ENCODE measurements at regions not wholly inside any gene's neighbourhood (a gene's known extent, or its start where the extent isn't known, plus 50 kb on each side); places are given as distances from the start of the nearest gene placed in this dataset.

DNA sequence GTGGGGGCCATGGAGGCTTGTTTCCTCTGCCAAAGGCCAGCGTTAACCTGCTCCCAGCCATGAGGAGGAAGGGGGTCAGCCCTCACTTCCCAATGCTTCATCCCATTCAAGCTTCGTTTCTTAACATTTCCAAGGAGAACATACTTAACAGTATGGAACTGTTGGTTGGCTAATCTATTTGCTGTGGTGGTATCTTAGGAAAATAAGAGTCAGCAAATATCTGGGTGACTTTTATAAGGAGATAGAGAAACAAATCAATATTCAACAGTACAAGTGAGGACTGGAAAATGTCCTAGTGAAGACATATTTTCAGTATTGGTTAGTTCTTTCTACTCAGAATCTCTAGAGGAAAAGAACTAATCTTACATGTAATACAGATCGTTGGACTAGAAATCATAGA is 223.8 kb upstream of the ARRDC4 start:
- no peak for DNase-seq (ENCODE audit: low read depth, low spot score)
- ChIA-PET CTCF (no interaction called here), POLR2A (no interaction called here)
- H3K27ac ChIP-seq (ENCODE audit: low read depth, low read length), result no peak overlapping the region
- H3K9me3 ChIP-seq (ENCODE audit: control insufficient read depth, insufficient read depth, low read length), result peaks cover 13% of the 10 kb centered on the region; the same call in 1 of the 2 replicates
- no peak overlapping the region for H3K4me3 ChIP-seq (ENCODE audit: low read depth, low read length)
- H3K27me3 ChIP-seq (ENCODE audit: control insufficient read depth, insufficient read depth, low read length), result no peaks in the 10 kb centered on the region
- TF ChIP-seq, protein P1, sequence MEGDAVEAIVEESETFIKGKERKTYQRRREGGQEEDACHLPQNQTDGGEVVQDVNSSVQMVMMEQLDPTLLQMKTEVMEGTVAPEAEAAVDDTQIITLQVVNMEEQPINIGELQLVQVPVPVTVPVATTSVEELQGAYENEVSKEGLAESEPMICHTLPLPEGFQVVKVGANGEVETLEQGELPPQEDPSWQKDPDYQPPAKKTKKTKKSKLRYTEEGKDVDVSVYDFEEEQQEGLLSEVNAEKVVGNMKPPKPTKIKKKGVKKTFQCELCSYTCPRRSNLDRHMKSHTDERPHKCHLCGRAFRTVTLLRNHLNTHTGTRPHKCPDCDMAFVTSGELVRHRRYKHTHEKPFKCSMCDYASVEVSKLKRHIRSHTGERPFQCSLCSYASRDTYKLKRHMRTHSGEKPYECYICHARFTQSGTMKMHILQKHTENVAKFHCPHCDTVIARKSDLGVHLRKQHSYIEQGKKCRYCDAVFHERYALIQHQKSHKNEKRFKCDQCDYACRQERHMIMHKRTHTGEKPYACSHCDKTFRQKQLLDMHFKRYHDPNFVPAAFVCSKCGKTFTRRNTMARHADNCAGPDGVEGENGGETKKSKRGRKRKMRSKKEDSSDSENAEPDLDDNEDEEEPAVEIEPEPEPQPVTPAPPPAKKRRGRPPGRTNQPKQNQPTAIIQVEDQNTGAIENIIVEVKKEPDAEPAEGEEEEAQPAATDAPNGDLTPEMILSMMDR (IDR thresholded peaks at IDR 0.05; ENCODE audit: low read depth, low read length), result no peak

DNA sequence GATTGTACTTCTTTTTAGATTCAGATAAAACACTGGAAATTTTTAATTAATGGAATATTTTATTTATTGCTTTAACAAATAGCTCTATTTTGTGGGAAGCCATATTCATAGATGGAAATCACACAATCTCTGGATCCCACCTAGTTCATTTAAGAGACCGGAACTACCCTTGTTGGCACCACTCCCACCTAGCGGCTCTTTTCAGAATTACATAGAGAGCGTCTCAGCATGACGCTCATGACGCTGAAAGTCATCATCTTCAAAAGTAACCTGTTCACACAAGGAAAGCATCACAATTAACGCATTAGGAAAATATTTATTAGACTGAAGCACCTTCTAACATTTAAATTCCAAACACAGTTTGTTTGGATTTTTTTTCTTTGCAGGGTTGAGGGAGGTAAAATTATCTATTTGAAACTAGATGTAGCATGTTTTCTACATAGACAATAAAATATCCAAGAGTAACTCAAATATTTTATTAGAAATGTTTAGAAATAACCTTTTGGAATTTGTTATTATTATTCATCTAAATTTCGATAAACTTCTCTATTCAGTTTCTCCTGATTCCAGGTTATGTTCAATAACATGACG is 214.9 kb upstream of the ARRDC4 start:
- TF ChIP-seq, protein P1 (IDR thresholded peaks at IDR 0.05; ENCODE audit: low read depth, low read length), result peak; percentile 25
- Histone ChIP-seq H3K4me3 (ENCODE audit: low read depth, low read length) (no peak overlapping the region), H3K27me3 (ENCODE audit: control insufficient read depth, insufficient read depth, low read length) (no peaks in the 10 kb centered on the region), H3K9me3 (ENCODE audit: control insufficient read depth, insufficient read depth, low read length) (peaks cover 18% of the 10 kb centered on the region), H3K27ac (ENCODE audit: low read depth, low read length) (no peak overlapping the region)
- CTCF ChIA-PET, result interaction anchor here (1.2 kb wide), 1 partner anchor 12 kb away, joined by 3 read pairs; no protein-coding TSS in a partner anchor
- POLR2A ChIA-PET, result no interaction called here
- no peak for DNase-seq (ENCODE audit: low read depth, low spot score)

DNA sequence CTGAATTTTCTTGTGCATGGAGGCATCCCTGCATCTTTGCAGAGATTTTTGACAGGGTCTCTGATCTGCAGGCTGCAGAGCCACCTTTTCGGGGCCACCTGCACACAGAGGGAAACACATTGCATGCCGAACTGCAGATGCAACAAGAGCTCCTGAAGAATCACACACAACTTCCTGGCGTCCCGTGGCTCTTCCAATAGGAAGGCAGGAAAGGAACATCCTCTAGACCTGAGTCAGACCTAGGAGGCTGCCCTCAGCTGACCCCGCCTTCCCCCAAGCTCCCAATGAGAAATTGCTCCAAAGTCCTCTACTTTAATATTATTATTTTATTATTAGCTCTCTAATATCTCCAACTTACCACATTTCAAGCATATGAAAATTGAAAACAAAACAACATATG is 213.2 kb upstream of the ARRDC4 start:
- ChIA-PET CTCF (no interaction called here), POLR2A (no interaction called here)
- Histone ChIP-seq H3K4me3 (ENCODE audit: low read depth, low read length) (no peak overlapping the region), H3K27me3 (ENCODE audit: control insufficient read depth, insufficient read depth, low read length) (no peaks in the 10 kb centered on the region), H3K9me3 (ENCODE audit: control insufficient read depth, insufficient read depth, low read length) (peaks cover 22% of the 10 kb centered on the region), H3K27ac (ENCODE audit: low read depth, low read length) (no peak overlapping the region)
- TF ChIP-seq, protein P1 (IDR thresholded peaks at IDR 0.05; ENCODE audit: low read depth, low read length), result no peak
- DNase-seq (ENCODE audit: low read depth, low spot score), result no peak

DNA sequence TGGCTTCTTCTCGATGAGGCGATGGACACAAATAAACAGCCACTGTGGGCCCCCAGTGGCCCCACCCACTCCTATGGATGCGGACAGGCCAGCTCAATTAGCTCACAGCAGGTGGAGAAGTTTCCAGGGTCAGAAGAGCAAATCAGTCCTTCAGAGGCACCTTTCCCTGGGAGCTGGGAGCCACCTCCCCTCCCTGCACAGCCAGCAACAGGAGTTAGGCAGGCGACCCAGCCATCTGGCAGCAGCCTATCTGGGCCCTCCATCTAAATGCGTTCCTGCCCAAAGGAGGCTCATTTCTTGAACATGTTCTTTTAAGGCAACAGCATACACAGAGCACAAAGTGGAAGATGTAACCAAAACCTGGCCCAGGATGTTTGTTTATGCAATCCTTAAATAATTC is 211.9 kb upstream of the ARRDC4 start:
- H3K27me3 ChIP-seq (ENCODE audit: control insufficient read depth, insufficient read depth, low read length), result no peaks in the 10 kb centered on the region
- no peak overlapping the region for H3K27ac ChIP-seq (ENCODE audit: low read depth, low read length)
- no peak overlapping the region for H3K4me3 ChIP-seq (ENCODE audit: low read depth, low read length)
- H3K9me3 ChIP-seq (ENCODE audit: control insufficient read depth, insufficient read depth, low read length), result peaks cover 18% of the 10 kb centered on the region
- POLR2A ChIA-PET, result no interaction called here
- DNase-seq (ENCODE audit: low read depth, low spot score), result no peak
- CTCF ChIA-PET, result no interaction called here
- TF ChIP-seq, protein P1 (IDR thresholded peaks at IDR 0.05; ENCODE audit: low read depth, low read length), result no peak

- no peak for DNase-seq (ENCODE audit: low read depth, low spot score)
- POLR2A ChIA-PET, result no interaction called here
- no peaks in the 10 kb centered on the region for H3K27me3 ChIP-seq (ENCODE audit: control insufficient read depth, insufficient read depth, low read length)
- no peak overlapping the region for H3K27ac ChIP-seq (ENCODE audit: low read depth, low read length)
- CTCF ChIA-PET, result no interaction called here
- H3K4me3 ChIP-seq (ENCODE audit: low read depth, low read length), result no peak overlapping the region
- peaks cover 18% of the 10 kb centered on the region for H3K9me3 ChIP-seq (ENCODE audit: control insufficient read depth, insufficient read depth, low read length)
- TF ChIP-seq, protein P1 (IDR thresholded peaks at IDR 0.05; ENCODE audit: low read depth, low read length), result no peak
These were observed 210.4 kb upstream of the ARRDC4 start for GRCh38 chr15:97750060-97750459.
